ENCODE measurements at regions not wholly inside any gene's neighbourhood (a gene's known extent, or its start where the extent isn't known, plus 50 kb on each side); places are given as distances from the start of the nearest gene placed in this dataset.

- TF ChIP-seq POLR2A (IDR thresholded peaks at IDR 0.05): no peak
- TF ChIP-seq, protein P1, sequence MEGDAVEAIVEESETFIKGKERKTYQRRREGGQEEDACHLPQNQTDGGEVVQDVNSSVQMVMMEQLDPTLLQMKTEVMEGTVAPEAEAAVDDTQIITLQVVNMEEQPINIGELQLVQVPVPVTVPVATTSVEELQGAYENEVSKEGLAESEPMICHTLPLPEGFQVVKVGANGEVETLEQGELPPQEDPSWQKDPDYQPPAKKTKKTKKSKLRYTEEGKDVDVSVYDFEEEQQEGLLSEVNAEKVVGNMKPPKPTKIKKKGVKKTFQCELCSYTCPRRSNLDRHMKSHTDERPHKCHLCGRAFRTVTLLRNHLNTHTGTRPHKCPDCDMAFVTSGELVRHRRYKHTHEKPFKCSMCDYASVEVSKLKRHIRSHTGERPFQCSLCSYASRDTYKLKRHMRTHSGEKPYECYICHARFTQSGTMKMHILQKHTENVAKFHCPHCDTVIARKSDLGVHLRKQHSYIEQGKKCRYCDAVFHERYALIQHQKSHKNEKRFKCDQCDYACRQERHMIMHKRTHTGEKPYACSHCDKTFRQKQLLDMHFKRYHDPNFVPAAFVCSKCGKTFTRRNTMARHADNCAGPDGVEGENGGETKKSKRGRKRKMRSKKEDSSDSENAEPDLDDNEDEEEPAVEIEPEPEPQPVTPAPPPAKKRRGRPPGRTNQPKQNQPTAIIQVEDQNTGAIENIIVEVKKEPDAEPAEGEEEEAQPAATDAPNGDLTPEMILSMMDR (IDR thresholded peaks at IDR 0.05): no peak
- no peak for TF ChIP-seq POLR2AphosphoS5 (IDR thresholded peaks at IDR 0.05)
Measured at GRCh38 chr13:68550330-68550729, 1320.2 kb upstream of the PCDH9 start.
